Breast epithelium (tissue), 4 donors: ENCODE measurements at regions not wholly inside any gene's neighbourhood (a gene's known extent, or its start where the extent isn't known, plus 50 kb on each side); places are given as distances from the start of the nearest gene placed in this dataset.
"Not testable (repeated sequence)": the region's sequence is repeated elsewhere in the genome, so short reads cannot be mapped to it uniquely, and the experiment has no call there.

ENCODE experiments used
- DNase-seq, 2 donors: peaks; one replicate each; pipeline ENCODE4 v3.0.0-alpha.2; 2019; ENCODE audit warnings: low spot score in 2 of 2
- H3K27ac ChIP-seq, 2 donors: fragments of 200-600 bp; sonication (generic) in 1 of 2; one replicate each; pipeline ENCODE4 v1.5.1; 2016 to 2019; ENCODE audit warnings: mild to moderate bottlenecking in 1 of 2
- H3K27me3 ChIP-seq, 2 donors: fragments of 200-600 bp; sonication (generic) in 1 of 2; one replicate each; pipeline versions ENCODE4 v1.5.1 to v1.6.0; 2017 to 2019; ENCODE audit warnings: control low read depth in 1 of 2, mild to moderate bottlenecking in 1 of 2
- H3K36me3 ChIP-seq: fragments of 200-600 bp; one replicate; pipeline ENCODE4 v1.5.1; 2019
- H3K4me1 ChIP-seq, 2 donors: fragments of 200-600 bp; sonication (generic); one replicate each; pipeline ENCODE4 v1.5.1; 2016 to 2019; ENCODE audit warnings: control low read depth in 1 of 2
- H3K4me3 ChIP-seq, 3 donors: fragments of 200-600 bp; sonication (generic); 1 replicate in 2 of 3; 2 replicates in 1 of 3; pipeline ENCODE4 v1.5.1; 2016 to 2019; ENCODE audit warnings: mild to moderate bottlenecking in 3 of 3, moderate library complexity in 2 of 3
- H3K9me3 ChIP-seq, 2 donors: fragments of 200-600 bp; sonication (generic) in 1 of 2; one replicate each; pipeline ENCODE4 v1.5.1; 2016 to 2019; ENCODE audit warnings: control low read depth in 1 of 2
- POLR2A ChIP-seq: fragments of 450-650 bp; IDR thresholded peaks from one replicate; pipeline ENCODE4 v1.6.1; 2016; ENCODE audit warnings: antibody characterized with exemption, mild to moderate bottlenecking, moderate library complexity
- POLR2AphosphoS5 ChIP-seq, 3 donors: sonication (generic); formaldehyde crosslinking; IDR thresholded peaks; one replicate each; pipeline ENCODE4 v1.6.1; 2017; ENCODE audit warnings: antibody characterized with exemption in 3 of 3
- intact Hi-C: fragments of 100-400 bp; cut with DNase I; formaldehyde crosslinking; loops from one replicate; pipeline ENCODE4 v1.15.1; 2023; ENCODE audit warnings: low total_unique reads
- TF ChIP-seq, protein P1 (sequence below), 3 donors: fragments of 450-650 bp; IDR thresholded peaks; one replicate each; pipeline ENCODE4 v1.5.1; 2016 to 2017; ENCODE audit warnings: antibody characterized with exemption in 3 of 3, mild to moderate bottlenecking in 3 of 3, moderate library complexity in 3 of 3

DNA sequence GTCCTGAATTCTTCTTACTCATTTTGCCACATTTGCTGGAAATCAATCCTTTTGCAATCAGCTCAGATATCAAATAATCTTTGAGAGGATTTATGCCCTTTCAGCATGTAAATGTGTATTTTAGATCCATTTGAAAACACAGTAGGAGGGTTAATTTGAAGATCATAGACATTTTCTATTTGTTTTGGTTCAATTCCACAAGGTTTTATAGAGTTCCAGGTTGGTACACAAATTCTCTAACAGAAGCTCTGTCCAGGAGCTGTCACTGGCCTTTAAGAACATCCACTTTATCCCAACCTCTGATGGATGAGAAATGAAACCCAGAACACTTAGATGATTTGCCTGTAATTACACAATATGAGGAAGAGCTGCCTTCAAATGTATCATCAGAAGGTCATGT lies 157.3 kb upstream of the CHAC2 start:
- no peaks in the 10 kb centered on the region for H3K9me3 ChIP-seq
- TF ChIP-seq POLR2A (no peak), POLR2AphosphoS5 (IDR thresholded peaks at IDR 0.05) (no peak)
- TF ChIP-seq, protein P1, sequence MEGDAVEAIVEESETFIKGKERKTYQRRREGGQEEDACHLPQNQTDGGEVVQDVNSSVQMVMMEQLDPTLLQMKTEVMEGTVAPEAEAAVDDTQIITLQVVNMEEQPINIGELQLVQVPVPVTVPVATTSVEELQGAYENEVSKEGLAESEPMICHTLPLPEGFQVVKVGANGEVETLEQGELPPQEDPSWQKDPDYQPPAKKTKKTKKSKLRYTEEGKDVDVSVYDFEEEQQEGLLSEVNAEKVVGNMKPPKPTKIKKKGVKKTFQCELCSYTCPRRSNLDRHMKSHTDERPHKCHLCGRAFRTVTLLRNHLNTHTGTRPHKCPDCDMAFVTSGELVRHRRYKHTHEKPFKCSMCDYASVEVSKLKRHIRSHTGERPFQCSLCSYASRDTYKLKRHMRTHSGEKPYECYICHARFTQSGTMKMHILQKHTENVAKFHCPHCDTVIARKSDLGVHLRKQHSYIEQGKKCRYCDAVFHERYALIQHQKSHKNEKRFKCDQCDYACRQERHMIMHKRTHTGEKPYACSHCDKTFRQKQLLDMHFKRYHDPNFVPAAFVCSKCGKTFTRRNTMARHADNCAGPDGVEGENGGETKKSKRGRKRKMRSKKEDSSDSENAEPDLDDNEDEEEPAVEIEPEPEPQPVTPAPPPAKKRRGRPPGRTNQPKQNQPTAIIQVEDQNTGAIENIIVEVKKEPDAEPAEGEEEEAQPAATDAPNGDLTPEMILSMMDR (IDR thresholded peaks at IDR 0.05) = no peak
- H3K36me3 ChIP-seq = no peaks in the 10 kb centered on the region
- no peak overlapping the region for H3K27ac ChIP-seq
- H3K4me1 ChIP-seq = no peaks in the 10 kb centered on the region
- no peak overlapping the region for H3K4me3 ChIP-seq
- no peaks in the 10 kb centered on the region for H3K27me3 ChIP-seq
- no peak for DNase-seq
- intact Hi-C loops = no loop called here

- H3K4me1 ChIP-seq = no peaks in the 10 kb centered on the region
- DNase-seq = no peak
- no peaks in the 10 kb centered on the region for H3K9me3 ChIP-seq
- intact Hi-C loops = no loop called here
- no peak overlapping the region for H3K4me3 ChIP-seq
- no peaks in the 10 kb centered on the region for H3K36me3 ChIP-seq
- TF ChIP-seq, protein P1 (IDR thresholded peaks at IDR 0.05) = no peak
- no peak for TF ChIP-seq POLR2A
- no peak for TF ChIP-seq POLR2AphosphoS5 (IDR thresholded peaks at IDR 0.05)
- H3K27me3 ChIP-seq = no peaks in the 10 kb centered on the region
- no peak overlapping the region for H3K27ac ChIP-seq
Measured at GRCh38 chr2:53609551-53609950, 158.1 kb upstream of the CHAC2 start.

- Histone ChIP-seq H3K36me3 (no peaks in the 10 kb centered on the region), H3K27ac (no peak overlapping the region), H3K4me3 (no peak overlapping the region), H3K9me3 (no peaks in the 10 kb centered on the region), H3K4me1 (no peaks in the 10 kb centered on the region), H3K27me3 (no peaks in the 10 kb centered on the region)
- TF ChIP-seq POLR2A (no peak), POLR2AphosphoS5 (IDR thresholded peaks at IDR 0.05) (no peak)
- TF ChIP-seq, protein P1 (IDR thresholded peaks at IDR 0.05) = no peak
- intact Hi-C loops = no loop called here
- DNase-seq = no peak
Measured at GRCh38 chr2:53608293-53608692, 159.3 kb upstream of the CHAC2 start.

DNA sequence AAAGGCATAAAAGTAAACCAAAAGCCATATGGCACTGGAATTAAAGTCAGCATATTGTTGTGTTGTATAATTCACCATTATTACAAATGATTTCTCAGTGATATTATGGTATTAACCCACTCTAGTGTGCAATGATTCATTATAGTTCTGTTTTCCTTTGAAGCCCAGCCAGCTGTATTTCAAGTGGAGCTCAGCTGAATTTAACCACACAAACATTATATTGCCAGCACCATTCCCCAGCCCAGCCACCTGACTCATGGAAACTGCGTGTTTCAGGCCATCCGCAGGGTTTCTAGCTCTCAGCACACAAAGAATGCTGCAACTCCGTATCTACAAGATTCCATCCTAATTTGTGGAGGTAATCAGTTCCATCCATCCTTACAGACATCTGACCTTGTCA lies 166.8 kb upstream of the CHAC2 start:
- Histone ChIP-seq H3K27me3 (no peaks in the 10 kb centered on the region), H3K9me3 (no peaks in the 10 kb centered on the region), H3K4me1 (no peaks in the 10 kb centered on the region), H3K36me3 (no peaks in the 10 kb centered on the region), H3K4me3 (no peak overlapping the region), H3K27ac (no peak overlapping the region)
- no peak for DNase-seq
- intact Hi-C loops = no loop called here
- TF ChIP-seq POLR2AphosphoS5 (IDR thresholded peaks at IDR 0.05) = no peak
- TF ChIP-seq, protein P1 (IDR thresholded peaks at IDR 0.05) = no peak
- no peak for TF ChIP-seq POLR2A

- intact Hi-C loops, DNase-seq, H3K27ac ChIP-seq, H3K27me3 ChIP-seq, H3K9me3 ChIP-seq, H3K4me3 ChIP-seq, H3K36me3 ChIP-seq, H3K4me1 ChIP-seq: not testable (repeated sequence)
Measured at GRCh38 chr2:53586733-53587612, 180.6 kb upstream of the CHAC2 start.
